ENCODE measurements at regions not wholly inside any gene's neighbourhood (a gene's known extent, or its start where the extent isn't known, plus 50 kb on each side); places are given as distances from the start of the nearest gene placed in this dataset.

DNA sequence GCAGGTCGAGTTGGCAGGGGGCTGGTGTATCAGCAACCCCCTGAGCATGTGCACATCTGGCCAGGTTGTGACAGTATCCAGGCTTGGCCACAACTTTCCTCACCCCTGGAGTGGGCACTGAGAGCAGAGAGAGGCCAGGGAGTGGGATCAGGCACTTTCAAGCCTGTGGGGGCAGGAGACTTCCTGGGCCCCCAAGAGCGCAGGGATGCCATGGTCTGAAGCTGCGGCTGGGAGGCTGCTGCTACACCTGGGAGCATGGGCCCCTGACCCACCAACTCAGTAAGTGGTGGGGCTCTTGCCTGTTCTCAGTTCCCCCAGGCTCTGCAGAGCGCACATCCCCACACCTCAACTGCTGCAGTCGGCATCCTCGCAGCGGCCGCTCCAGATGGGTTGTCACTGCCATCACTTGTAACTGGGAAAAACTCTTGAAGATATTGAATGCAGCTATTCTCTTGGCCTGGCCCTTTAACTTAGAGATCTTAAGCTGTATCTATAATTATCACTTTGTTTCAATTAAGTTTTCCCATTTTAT lies 245.4 kb upstream of the SLITRK1 start:
- no peaks in the 10 kb centered on the region for H3K36me3 ChIP-seq
- WGBS, 5 donors = 86 to 97% (median 95%) methylated on average over 6 to 8 of the region's 8 CpGs
- H3K4me3 ChIP-seq = no peak overlapping the region
- no peak overlapping the region for H3K27ac ChIP-seq
- TF ChIP-seq POLR2AphosphoS5 (IDR thresholded peaks at IDR 0.05) (no peak), EP300 (IDR thresholded peaks at IDR 0.05) (no peak), POLR2A (IDR thresholded peaks at IDR 0.05) (no peak), CTCF (IDR thresholded peaks at IDR 0.05) (no peak)
- no peaks in the 10 kb centered on the region for H3K4me1 ChIP-seq
- intact Hi-C loops (cut with DNase I; ENCODE audit: low total_unique reads) = no loop called here
- H3K9me3 ChIP-seq = peaks cover 0 to 9% (median 0%) of the 10 kb centered on the region in 4 donors
- DNase-seq = no peak
- no peaks in the 10 kb centered on the region for H3K27me3 ChIP-seq

- H3K4me3 ChIP-seq = no peak overlapping the region
- H3K9me3 ChIP-seq = peaks cover 0 to 9% (median 0%) of the 10 kb centered on the region in 4 donors
- intact Hi-C loops (cut with DNase I; ENCODE audit: low total_unique reads) = no loop called here
- peak in 1 of 2 donors; percentile 3 for DNase-seq
- WGBS, 5 donors = 63 to 83% (median 80%) methylated on average over 6 to 7 of the region's 7 CpGs
- H3K27me3 ChIP-seq = no peaks in the 10 kb centered on the region
- H3K4me1 ChIP-seq = no peaks in the 10 kb centered on the region
- H3K36me3 ChIP-seq = no peaks in the 10 kb centered on the region
- no peak for TF ChIP-seq POLR2A (IDR thresholded peaks at IDR 0.05)
- TF ChIP-seq POLR2AphosphoS5 (IDR thresholded peaks at IDR 0.05) = no peak
- TF ChIP-seq EP300 (IDR thresholded peaks at IDR 0.05) = no peak
- no peak overlapping the region for H3K27ac ChIP-seq
Measured at GRCh38 chr13:84126671-84127171, 244.4 kb upstream of the SLITRK1 start.

DNA sequence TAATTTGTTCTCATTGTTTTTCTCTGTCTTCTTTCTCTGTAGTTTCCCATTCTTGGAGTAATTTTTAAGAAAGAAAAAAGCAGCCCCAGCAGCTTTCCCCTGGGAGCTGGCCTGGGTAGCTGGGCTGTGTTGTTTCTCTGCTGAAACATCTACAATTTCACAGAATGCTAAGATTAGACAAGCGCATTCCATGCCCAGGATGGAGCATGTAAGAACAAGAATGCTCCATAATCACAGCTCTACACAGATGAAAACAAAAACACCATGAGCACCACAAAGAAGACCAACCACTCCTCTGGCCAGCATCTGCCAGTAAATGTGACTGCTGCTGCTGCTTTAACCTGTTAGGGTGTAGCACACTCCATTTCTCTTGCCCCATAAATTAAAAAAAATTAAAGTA lies 239.2 kb upstream of the SLITRK1 start:
- WGBS, 5 donors = 65 to 92% (median 73%) methylated on average over 1 of the region's 1 CpG
- H3K27ac ChIP-seq = no peak overlapping the region

DNA sequence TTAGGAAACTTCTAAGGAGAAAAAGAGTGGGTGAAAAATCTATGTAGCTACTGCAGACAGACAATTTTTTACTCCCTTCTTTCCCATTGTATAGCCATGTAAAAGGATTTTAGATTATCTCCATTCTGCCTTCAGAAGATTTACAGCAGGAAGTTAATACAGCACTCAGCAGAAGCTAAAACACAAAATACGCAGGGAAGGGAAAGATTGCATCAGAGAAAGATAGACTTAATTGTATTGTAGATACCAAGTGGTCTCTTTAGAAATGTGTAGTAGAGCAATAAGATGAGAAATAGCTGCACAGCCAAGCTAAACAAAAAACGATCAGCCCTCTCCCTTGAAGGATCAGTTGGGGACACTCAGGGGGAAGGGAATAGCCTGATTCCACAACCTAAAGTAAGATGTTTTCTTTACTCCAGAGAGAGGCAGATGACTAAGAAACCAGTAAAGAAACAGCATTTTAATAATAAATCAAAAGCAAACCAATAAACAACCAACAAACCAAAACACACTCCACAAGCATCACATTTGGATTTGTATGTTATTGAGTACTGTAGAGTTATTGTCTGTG lies 236.7 kb upstream of the SLITRK1 start:
- intact Hi-C loops (cut with DNase I; ENCODE audit: low total_unique reads) = no loop called here
- WGBS, 5 donors = 19 to 36% (median 31%) methylated on average over 2 of the region's 2 CpGs
- no peaks in the 10 kb centered on the region for H3K4me1 ChIP-seq
- no peak for DNase-seq
- no peak overlapping the region for H3K4me3 ChIP-seq
- H3K27ac ChIP-seq = no peak overlapping the region
- H3K27me3 ChIP-seq = no peaks in the 10 kb centered on the region
- no peaks in the 10 kb centered on the region for H3K36me3 ChIP-seq
- TF ChIP-seq EP300 (IDR thresholded peaks at IDR 0.05) = no peak
- TF ChIP-seq POLR2AphosphoS5 (IDR thresholded peaks at IDR 0.05) = no peak
- TF ChIP-seq CTCF (IDR thresholded peaks at IDR 0.05) = no peak
- TF ChIP-seq POLR2A (IDR thresholded peaks at IDR 0.05) = no peak
- no peaks in the 10 kb centered on the region for H3K9me3 ChIP-seq

More for the DNA sequence above, 239.2 kb upstream of the SLITRK1 start:
- Histone ChIP-seq H3K36me3 (no peaks in the 10 kb centered on the region), H3K9me3 (no peaks in the 10 kb centered on the region), H3K4me1 (no peaks in the 10 kb centered on the region), H3K27me3 (no peaks in the 10 kb centered on the region), H3K4me3 (no peak overlapping the region)
- intact Hi-C loops (cut with DNase I; ENCODE audit: low total_unique reads) = no loop called here
- TF ChIP-seq EP300 (IDR thresholded peaks at IDR 0.05) (no peak), CTCF (IDR thresholded peaks at IDR 0.05) (no peak), POLR2AphosphoS5 (IDR thresholded peaks at IDR 0.05) (no peak), POLR2A (IDR thresholded peaks at IDR 0.05) (no peak)
- peak in 1 of 2 donors; percentile 9 for DNase-seq

- no peak for DNase-seq
- Histone ChIP-seq H3K36me3 (no peaks in the 10 kb centered on the region), H3K4me3 (no peak overlapping the region), H3K9me3 (no peaks in the 10 kb centered on the region), H3K27ac (no peak overlapping the region), H3K4me1 (no peaks in the 10 kb centered on the region), H3K27me3 (no peaks in the 10 kb centered on the region)
- intact Hi-C loops (cut with DNase I; ENCODE audit: low total_unique reads) = no loop called here
- 75 to 85% (median 80%) methylated on average over 2 of the region's 2 CpGs for WGBS, 5 donors
- no peak for TF ChIP-seq EP300 (IDR thresholded peaks at IDR 0.05)
- TF ChIP-seq CTCF (IDR thresholded peaks at IDR 0.05) = no peak
- TF ChIP-seq POLR2A (IDR thresholded peaks at IDR 0.05) = no peak
- TF ChIP-seq POLR2AphosphoS5 (IDR thresholded peaks at IDR 0.05) = no peak
Measured at GRCh38 chr13:84098273-84098672, 216.0 kb upstream of the SLITRK1 start.

Data from stomach (tissue), 8 donors.